CD14-positive monocyte (primary cell): ENCODE measurements at regions not wholly inside any gene's neighbourhood (a gene's known extent, or its start where the extent isn't known, plus 50 kb on each side); places are given as distances from the start of the nearest gene placed in this dataset.

Experiments used
- DNase-seq, 3 donors: peaks; one replicate each; pipeline ENCODE4 v3.0.0-alpha.2; 2011 to 2022
- H2AFZ ChIP-seq: 2 replicates; pipeline ENCODE4 v1.6.0; 2012; ENCODE audit warnings: mild to moderate bottlenecking, low read depth, low read length, inconsistent platforms; ENCODE audit not compliant: insufficient read depth, poor library complexity, severe bottlenecking
- H3K27ac ChIP-seq, 2 donors: 1 replicate in 1 of 2; 2 replicates in 1 of 2; pipeline ENCODE4 v1.5.1; 2012 to 2013; ENCODE audit warnings: low read length in 2 of 2, control low read depth in 1 of 2, inconsistent platforms in 1 of 2, low read depth in 1 of 2, mild to moderate bottlenecking in 1 of 2
- H3K27me3 ChIP-seq, 2 donors: one replicate each; pipeline versions ENCODE4 v1.6.0 to v1.6.1; 2011 to 2013; ENCODE audit warnings: low read length in 2 of 2; ENCODE audit not compliant: control insufficient read depth in 2 of 2, insufficient read depth in 2 of 2
- H3K36me3 ChIP-seq, 2 donors: replicated peaks in 1 of 2; 1 replicate in 1 of 2; 2 replicates in 1 of 2; pipeline versions ENCODE4 v1.5.1 to v1.6.1; 2012 to 2013; ENCODE audit warnings: low read length in 2 of 2, control low read depth in 1 of 2, inconsistent platforms in 1 of 2, mild to moderate bottlenecking in 1 of 2; ENCODE audit not compliant: insufficient read depth in 2 of 2, control insufficient read depth in 1 of 2
- H3K4me1 ChIP-seq, 2 donors: 1 replicate in 1 of 2; 2 replicates in 1 of 2; pipeline versions ENCODE4 v1.5.1 to v1.6.1; 2012 to 2013; ENCODE audit warnings: low read length in 2 of 2, control low read depth in 1 of 2, inconsistent platforms in 1 of 2, mild to moderate bottlenecking in 1 of 2, moderate library complexity in 1 of 2; ENCODE audit not compliant: insufficient read depth in 2 of 2, control insufficient read depth in 1 of 2
- H3K4me2 ChIP-seq: replicated peaks from 2 replicates; pipeline ENCODE3; 2012; ENCODE audit warnings: low read length, moderate library complexity, mild to moderate bottlenecking; ENCODE audit not compliant: poor library complexity, severe bottlenecking; ENCODE audit errors: extremely low read depth
- H3K4me3 ChIP-seq, 3 experiments: fragments of 200-600 bp in 1 of 3; sonication (generic) in 1 of 3; replicated peaks in 1 of 3; 1 replicate in 2 of 3; 2 replicates in 1 of 3; pipeline ENCODE4 v1.5.1; 2011 to 2013; ENCODE audit warnings: low read length in 3 of 3, mild to moderate bottlenecking in 3 of 3, control low read depth in 2 of 3, low read depth in 2 of 3, inconsistent platforms in 1 of 3, moderate library complexity in 1 of 3
- H3K79me2 ChIP-seq: 2 replicates; pipeline ENCODE4 v1.6.0; 2012; ENCODE audit warnings: mild to moderate bottlenecking, control low read depth, inconsistent platforms, low read length, moderate library complexity; ENCODE audit not compliant: insufficient read depth
- H3K9ac ChIP-seq: 2 replicates; pipeline ENCODE4 v1.6.0; 2017; ENCODE audit warnings: low read length, mild to moderate bottlenecking; ENCODE audit not compliant: insufficient read depth, poor library complexity, severe bottlenecking
- H3K9me3 ChIP-seq, 2 donors: replicated peaks in 1 of 2; 1 replicate in 1 of 2; 2 replicates in 1 of 2; pipeline versions ENCODE4 v1.5.1 to v1.6.1; 2012 to 2013; ENCODE audit warnings: low read length in 2 of 2, control low read depth in 1 of 2; ENCODE audit not compliant: control insufficient read depth in 1 of 2, insufficient read depth in 1 of 2
- H4K20me1 ChIP-seq: 2 replicates; pipeline ENCODE4 v1.6.0; 2012; ENCODE audit warnings: mild to moderate bottlenecking, low read length, control low read depth, moderate library complexity; ENCODE audit not compliant: insufficient read depth
- H3K27ac Mint-ChIP-seq, 7 donors: one replicate each; pipeline ENCODE4 v1.8.0; 2020; ENCODE audit warnings: mild to moderate bottlenecking in 7 of 7, mixed read lengths in 7 of 7, moderate library complexity in 6 of 7, inconsistent platforms in 2 of 7
- H3K27me3 Mint-ChIP-seq, 3 donors: one replicate each; pipeline ENCODE4 v1.8.0; 2021 to 2022; ENCODE audit warnings: low read depth in 3 of 3, mild to moderate bottlenecking in 3 of 3, mixed read lengths in 3 of 3, moderate library complexity in 3 of 3, inconsistent platforms in 1 of 3
- H3K36me3 Mint-ChIP-seq, 2 donors: one replicate each; pipeline ENCODE4 v1.8.0; 2020; ENCODE audit warnings: mixed read lengths in 2 of 2, inconsistent platforms in 1 of 2, mild to moderate bottlenecking in 1 of 2
- H3K4me1 Mint-ChIP-seq: one replicate; pipeline ENCODE4 v1.8.0; 2020; ENCODE audit warnings: mild to moderate bottlenecking, mixed read lengths
- H3K4me3 Mint-ChIP-seq, 2 donors: one replicate each; pipeline ENCODE4 v1.8.0; 2020; ENCODE audit warnings: mild to moderate bottlenecking in 2 of 2, mixed read lengths in 2 of 2, moderate library complexity in 1 of 2
- H3K9me3 Mint-ChIP-seq, 7 donors: one replicate each; pipeline ENCODE4 v1.8.0; 2020 to 2022; ENCODE audit warnings: mixed read lengths in 7 of 7, mild to moderate bottlenecking in 6 of 7, moderate library complexity in 6 of 7, inconsistent platforms in 2 of 7
- WGBS: methylation state at CpG from one replicate; pipeline ENCODE4 v1.1.5; 2013; ENCODE audit warnings: missing lambda C conversion rate; ENCODE audit not compliant: insufficient coverage; 5-methylcytosine and 5-hydroxymethylcytosine counted together
- intact Hi-C, 2 donors: fragments of 100-400 bp; cut with micrococcal nuclease; formaldehyde crosslinking; loops; one replicate each; pipeline versions ENCODE4 v1.15.0 to v1.15.1; 2023
- TF ChIP-seq, protein P1 (sequence below): fragments of 200-600 bp; IDR thresholded peaks from one replicate; pipeline ENCODE4 v1.8.0; 2022; ENCODE audit warnings: antibody characterized with exemption, mild to moderate bottlenecking

GRCh38 chr2:241943209-241943850 is 73.8 kb downstream of the RTP5 start:
- Mint-ChIP-seq H3K4me3 (no peak overlapping the region), H3K27me3 (peaks cover 0 to 3% (median 0%) of the 10 kb centered on the region in 3 donors), H3K27ac (no peak overlapping the region), H3K4me1 (peaks cover 6% of the 10 kb centered on the region), H3K36me3 (no peaks in the 10 kb centered on the region), H3K9me3 (peaks cover 2 to 16% (median 9%) of the 10 kb centered on the region in 7 donors)
- TF ChIP-seq, protein P1, sequence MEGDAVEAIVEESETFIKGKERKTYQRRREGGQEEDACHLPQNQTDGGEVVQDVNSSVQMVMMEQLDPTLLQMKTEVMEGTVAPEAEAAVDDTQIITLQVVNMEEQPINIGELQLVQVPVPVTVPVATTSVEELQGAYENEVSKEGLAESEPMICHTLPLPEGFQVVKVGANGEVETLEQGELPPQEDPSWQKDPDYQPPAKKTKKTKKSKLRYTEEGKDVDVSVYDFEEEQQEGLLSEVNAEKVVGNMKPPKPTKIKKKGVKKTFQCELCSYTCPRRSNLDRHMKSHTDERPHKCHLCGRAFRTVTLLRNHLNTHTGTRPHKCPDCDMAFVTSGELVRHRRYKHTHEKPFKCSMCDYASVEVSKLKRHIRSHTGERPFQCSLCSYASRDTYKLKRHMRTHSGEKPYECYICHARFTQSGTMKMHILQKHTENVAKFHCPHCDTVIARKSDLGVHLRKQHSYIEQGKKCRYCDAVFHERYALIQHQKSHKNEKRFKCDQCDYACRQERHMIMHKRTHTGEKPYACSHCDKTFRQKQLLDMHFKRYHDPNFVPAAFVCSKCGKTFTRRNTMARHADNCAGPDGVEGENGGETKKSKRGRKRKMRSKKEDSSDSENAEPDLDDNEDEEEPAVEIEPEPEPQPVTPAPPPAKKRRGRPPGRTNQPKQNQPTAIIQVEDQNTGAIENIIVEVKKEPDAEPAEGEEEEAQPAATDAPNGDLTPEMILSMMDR, result no peak
- Histone ChIP-seq H3K27ac (no peak overlapping the region), H3K79me2 (no peaks in the 10 kb centered on the region), H3K27me3 (no peaks in the 10 kb centered on the region), H3K4me3 (no peak overlapping the region), H3K4me2 (no peak overlapping the region), H4K20me1 (no peaks in the 10 kb centered on the region), H3K4me1 (no peaks in the 10 kb centered on the region), H3K9ac (no peak overlapping the region), H3K36me3 (no peaks in the 10 kb centered on the region), H2AFZ (no peak overlapping the region), H3K9me3 (peaks cover 0 to 16% of the 10 kb centered on the region in 2 donors)
- 95% methylated on average over 8 of the region's 15 CpGs for WGBS
- no peak for DNase-seq
- intact Hi-C loops, result no loop called here

GRCh38 chr2:241943961-241944575 is 74.5 kb downstream of the RTP5 start:
- no peaks in the 10 kb centered on the region for H4K20me1 ChIP-seq
- H3K4me1 Mint-ChIP-seq, result peaks cover 6% of the 10 kb centered on the region
- no peak overlapping the region for H3K4me2 ChIP-seq
- intact Hi-C loops, result no loop called here
- no peaks in the 10 kb centered on the region for H3K36me3 Mint-ChIP-seq
- no peaks in the 10 kb centered on the region for H3K4me1 ChIP-seq
- H3K27ac Mint-ChIP-seq, result no peak overlapping the region
- TF ChIP-seq, protein P1, result no peak
- WGBS, result 93% methylated on average over 14 of the region's 17 CpGs
- H3K9me3 ChIP-seq, result peaks cover 0 to 13% of the 10 kb centered on the region in 2 donors
- no peak for DNase-seq
- H3K27me3 ChIP-seq, result no peaks in the 10 kb centered on the region
- H3K9me3 Mint-ChIP-seq, result peaks cover 2 to 16% (median 9%) of the 10 kb centered on the region in 7 donors
- peaks cover 0 to 3% (median 1%) of the 10 kb centered on the region in 3 donors for H3K27me3 Mint-ChIP-seq
- no peak overlapping the region for H3K4me3 Mint-ChIP-seq
- no peak overlapping the region for H3K9ac ChIP-seq
- H3K27ac ChIP-seq, result no peak overlapping the region
- no peaks in the 10 kb centered on the region for H3K36me3 ChIP-seq
- H3K4me3 ChIP-seq, result no peak overlapping the region
- H2AFZ ChIP-seq, result no peak overlapping the region
- no peaks in the 10 kb centered on the region for H3K79me2 ChIP-seq
